K562 (cell line): ENCODE measurements at regions not wholly inside any gene's neighbourhood (a gene's known extent, or its start where the extent isn't known, plus 50 kb on each side); places are given as distances from the start of the nearest gene placed in this dataset.

Experiments
- PKNOX1 ChIP-seq: fragments of 450-650 bp; IDR thresholded peaks from 2 replicates; pipeline ENCODE4 v1.6.1; 2016
- POLR2AphosphoS5 ChIP-seq: IDR thresholded peaks from 2 replicates; pipeline ENCODE4 v1.6.1; 2011; ENCODE audit warnings: mild to moderate bottlenecking, low read depth, low read length, moderate library complexity; ENCODE audit not compliant: control insufficient read depth, insufficient read depth
- RCOR1 ChIP-seq, 2 experiments: IDR thresholded peaks; 2 replicates each; pipeline ENCODE4 v1.6.1; 2012; ENCODE audit warnings: low read depth in 2 of 2, low read length in 2 of 2, borderline replicate concordance in 1 of 2, improper control_type of control experiment in 1 of 2
- ZNF282 ChIP-seq: sonication (generic); formaldehyde crosslinking; IDR thresholded peaks from 2 replicates; pipeline ENCODE4 v1.8.1; 2023; ENCODE audit warnings: missing genetic modification reagents
- TF ChIP-seq, protein P1 (sequence below), 3 experiments: IDR thresholded peaks in 2 of 3; conservative IDR thresholded peaks in 1 of 3; 2 replicates each; pipeline ENCODE4 v1.5.1; 2011 to 2012; ENCODE audit warnings: low read length in 3 of 3, mild to moderate bottlenecking in 3 of 3, control low read depth in 2 of 3, improper control_type of control experiment in 1 of 3, inconsistent platforms in 1 of 3, low read depth in 1 of 3, mixed read lengths in 1 of 3, moderate library complexity in 1 of 3; ENCODE audit not compliant: insufficient read depth in 2 of 3

DNA sequence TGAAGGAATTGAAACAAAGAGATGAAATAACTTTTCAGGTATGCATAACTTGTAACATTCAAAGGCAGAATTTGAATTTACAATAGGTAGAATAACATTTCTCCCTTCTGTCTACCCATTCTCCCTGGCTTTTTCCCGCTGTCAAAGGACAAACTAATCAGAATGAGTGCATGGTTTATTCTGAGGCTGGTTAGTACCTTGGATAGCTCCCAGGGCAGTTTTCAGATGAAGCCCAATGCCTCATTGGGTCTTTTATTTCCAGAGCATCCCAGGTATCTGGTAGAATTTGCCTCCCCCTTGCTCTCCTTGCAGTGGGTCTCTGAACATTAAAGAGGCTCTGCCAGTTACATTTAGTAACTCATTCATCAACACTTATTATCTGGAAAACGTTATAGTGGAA, 665.5 kb downstream of the BCKDHB start:
- TF ChIP-seq, protein P1, sequence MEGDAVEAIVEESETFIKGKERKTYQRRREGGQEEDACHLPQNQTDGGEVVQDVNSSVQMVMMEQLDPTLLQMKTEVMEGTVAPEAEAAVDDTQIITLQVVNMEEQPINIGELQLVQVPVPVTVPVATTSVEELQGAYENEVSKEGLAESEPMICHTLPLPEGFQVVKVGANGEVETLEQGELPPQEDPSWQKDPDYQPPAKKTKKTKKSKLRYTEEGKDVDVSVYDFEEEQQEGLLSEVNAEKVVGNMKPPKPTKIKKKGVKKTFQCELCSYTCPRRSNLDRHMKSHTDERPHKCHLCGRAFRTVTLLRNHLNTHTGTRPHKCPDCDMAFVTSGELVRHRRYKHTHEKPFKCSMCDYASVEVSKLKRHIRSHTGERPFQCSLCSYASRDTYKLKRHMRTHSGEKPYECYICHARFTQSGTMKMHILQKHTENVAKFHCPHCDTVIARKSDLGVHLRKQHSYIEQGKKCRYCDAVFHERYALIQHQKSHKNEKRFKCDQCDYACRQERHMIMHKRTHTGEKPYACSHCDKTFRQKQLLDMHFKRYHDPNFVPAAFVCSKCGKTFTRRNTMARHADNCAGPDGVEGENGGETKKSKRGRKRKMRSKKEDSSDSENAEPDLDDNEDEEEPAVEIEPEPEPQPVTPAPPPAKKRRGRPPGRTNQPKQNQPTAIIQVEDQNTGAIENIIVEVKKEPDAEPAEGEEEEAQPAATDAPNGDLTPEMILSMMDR (IDR thresholded peaks at IDR 0.05 in 2 of 3, conservative IDR thresholded peaks at IDR 0.05 in 1 of 3; ENCODE audit: insufficient read depth in 2 of 3, low read depth in 1 of 3, low read length in 3 of 3), result no peak
- TF ChIP-seq POLR2AphosphoS5, result no peak
- no peak for TF ChIP-seq RCOR1 (IDR thresholded peaks at IDR 0.05; ENCODE audit: borderline replicate concordance in 1 of 2, low read depth in 2 of 2, low read length in 2 of 2)
- no peak for TF ChIP-seq ZNF282
- no peak for TF ChIP-seq PKNOX1
